DMS53 (cell line): ENCODE measurements at regions not wholly inside any gene's neighbourhood (a gene's known extent, or its start where the extent isn't known, plus 50 kb on each side); places are given as distances from the start of the nearest gene placed in this dataset.

Experiments
- DNase-seq: peaks from one replicate; lab custom pipeline; 2025; lab: John Stamatoyannopoulos, UW

- no peak for DNase-seq
Observed at GRCh38 chr14:44712024-44712815, 205.1 kb upstream of the FSCB start.

GRCh38 chr14:44701563-44702263 lies 194.6 kb upstream of the FSCB start:
- no peak for DNase-seq

GRCh38 chr14:44700694-44701093 lies 193.6 kb upstream of the FSCB start:
- no peak for DNase-seq

DNA sequence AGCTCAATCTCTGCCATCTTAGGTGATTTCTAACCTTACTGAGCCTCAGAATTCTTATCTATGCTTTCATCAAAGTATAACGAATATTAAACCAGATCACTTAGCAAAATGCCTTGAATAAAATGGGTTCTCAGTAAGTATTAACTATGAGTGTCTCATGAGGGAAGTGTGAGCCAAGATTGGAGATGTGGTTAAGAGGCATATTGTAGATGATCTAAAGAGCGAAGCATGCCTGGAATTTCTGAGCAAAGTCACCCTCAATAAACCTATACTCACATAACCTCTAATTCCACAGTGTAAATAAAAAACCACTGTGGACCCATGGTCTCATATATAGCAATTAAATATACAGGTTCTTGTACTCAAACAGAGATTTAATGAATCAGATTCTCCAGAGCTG lies 193.1 kb upstream of the FSCB start:
- no peak for DNase-seq

- DNase-seq, result no peak
Observed at GRCh38 chr14:44699391-44699790, 192.3 kb upstream of the FSCB start.

DNA sequence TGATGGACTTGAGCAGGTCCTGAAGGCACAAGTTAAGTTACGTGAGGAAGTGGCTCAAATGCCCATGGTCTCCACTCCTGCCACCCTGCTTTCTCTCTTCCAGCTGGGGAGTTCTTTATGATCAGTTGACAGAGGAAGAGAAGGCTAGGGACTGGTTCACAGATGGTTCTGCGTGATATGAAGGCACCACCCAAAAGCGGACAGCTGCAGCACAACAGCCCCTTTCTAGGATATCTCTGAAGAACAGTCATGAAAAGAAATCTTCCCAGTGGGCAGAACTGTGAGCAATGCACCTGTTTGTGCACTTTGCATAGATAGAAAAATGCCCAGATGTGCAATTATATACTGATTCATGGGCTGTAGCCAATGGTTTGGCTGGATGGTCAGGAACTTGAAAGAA lies 162.4 kb upstream of the FSCB start:
- no peak for DNase-seq

DNA sequence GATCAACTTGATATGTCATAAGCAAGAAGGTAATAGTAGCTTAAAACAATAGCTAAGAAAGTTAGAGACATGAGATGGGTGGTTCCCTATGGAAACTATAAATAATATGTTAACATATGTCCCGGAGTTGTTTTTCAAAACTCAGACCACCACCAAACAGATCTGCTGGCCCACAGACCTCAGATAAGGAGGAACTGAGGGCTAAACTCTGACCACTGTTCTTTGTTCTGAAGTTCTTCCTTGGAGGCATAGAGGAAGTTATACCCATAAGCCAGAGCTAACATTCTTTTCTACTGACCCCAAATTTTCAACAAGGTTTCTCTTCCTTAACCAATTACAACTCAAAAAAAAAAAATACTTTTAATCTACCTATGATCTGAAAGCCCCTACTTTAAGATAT lies 156.1 kb upstream of the FSCB start:
- DNase-seq, result no peak

- DNase-seq, result peak; percentile 14
Observed at GRCh38 chr14:44662250-44662891, 155.3 kb upstream of the FSCB start.

DNA sequence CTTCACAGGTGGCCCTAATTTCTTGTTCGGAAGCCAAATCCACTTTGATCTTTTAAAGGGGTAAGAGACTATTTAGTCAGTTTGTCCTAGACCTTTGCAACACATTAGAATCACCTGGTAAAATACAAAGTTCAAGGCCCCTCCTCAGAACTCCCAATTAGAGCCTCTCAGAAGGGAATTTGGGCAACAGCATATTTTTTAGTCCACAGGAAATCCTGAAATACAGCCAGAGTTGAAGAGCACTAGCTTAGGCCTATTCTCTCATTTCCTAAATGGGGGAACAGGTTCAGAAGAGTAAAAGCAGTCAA lies 151.3 kb upstream of the FSCB start:
- no peak for DNase-seq

DNA sequence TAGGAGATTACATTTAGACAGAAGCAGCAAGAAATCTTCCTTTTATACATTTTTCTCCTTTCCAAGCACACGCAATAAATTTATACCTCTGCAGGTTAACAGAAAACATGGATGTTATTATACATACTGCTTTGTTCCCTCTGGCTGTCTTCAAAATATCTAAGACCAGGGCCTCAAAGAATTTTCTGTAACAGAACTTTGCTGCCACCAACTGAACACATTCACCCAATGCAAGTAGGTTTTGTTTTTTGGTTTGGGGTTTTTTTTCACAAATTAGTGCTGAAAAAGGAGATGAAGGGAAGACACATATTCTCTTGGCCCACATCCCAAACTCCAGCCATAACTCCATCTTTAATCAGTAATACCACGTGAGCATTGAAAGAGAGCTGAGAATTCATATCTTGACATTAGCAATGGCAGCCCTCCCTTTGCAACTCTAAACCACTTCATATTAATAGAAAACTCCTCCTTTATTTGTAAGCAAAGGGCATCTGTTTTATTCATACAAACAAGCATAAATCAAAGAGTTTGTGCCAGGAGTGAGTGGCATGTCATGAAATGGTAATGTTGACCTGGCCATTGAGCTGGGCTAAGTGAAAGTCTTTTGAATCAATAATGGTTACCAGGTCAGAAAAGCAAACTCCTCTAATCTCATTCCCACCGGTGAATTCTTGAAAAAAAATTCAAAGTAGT lies 150.8 kb upstream of the FSCB start:
- peak; percentile 58 for DNase-seq

DNA sequence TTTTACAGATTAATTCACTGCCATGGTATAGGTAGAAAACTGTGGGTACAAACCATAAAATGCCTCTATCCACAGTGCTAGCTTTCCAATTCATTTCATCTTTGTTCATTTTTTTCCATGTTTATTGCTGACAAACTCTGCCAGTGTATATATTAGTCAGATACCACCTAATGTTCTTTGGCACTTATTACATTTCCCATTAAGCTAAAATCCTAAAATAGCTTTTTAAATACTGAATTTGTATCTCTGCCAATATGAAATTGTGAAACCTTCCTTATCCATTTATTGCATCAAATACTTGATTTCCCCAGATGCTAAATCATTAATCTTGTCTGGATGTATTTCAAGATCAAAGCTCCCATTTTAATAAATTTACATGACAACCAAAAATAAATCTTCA lies 150.1 kb upstream of the FSCB start:
- DNase-seq, result no peak

- no peak for DNase-seq
Observed at GRCh38 chr14:44654591-44654990, 147.5 kb upstream of the FSCB start.

- no peak for DNase-seq
Observed at GRCh38 chr14:44653641-44654040, 146.6 kb upstream of the FSCB start.

DNA sequence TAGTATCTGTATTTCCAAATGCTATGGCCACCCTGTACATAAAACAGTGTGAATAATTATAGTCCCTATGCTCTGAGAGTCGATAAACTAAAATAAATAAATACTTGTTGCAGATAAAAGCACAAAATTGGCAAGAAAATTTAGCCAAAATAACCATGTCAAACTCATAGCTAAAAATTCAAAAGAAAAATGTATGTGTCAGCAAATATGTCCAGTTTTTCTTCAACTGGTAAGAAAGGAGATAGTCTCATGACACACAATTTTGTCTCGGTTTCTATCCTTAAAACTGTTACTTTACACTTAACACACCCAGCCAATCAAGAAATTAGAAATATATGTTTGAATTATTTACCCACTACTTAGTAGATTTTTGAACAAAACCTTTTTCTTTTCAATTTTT lies 145.6 kb upstream of the FSCB start:
- no peak for DNase-seq

DNA sequence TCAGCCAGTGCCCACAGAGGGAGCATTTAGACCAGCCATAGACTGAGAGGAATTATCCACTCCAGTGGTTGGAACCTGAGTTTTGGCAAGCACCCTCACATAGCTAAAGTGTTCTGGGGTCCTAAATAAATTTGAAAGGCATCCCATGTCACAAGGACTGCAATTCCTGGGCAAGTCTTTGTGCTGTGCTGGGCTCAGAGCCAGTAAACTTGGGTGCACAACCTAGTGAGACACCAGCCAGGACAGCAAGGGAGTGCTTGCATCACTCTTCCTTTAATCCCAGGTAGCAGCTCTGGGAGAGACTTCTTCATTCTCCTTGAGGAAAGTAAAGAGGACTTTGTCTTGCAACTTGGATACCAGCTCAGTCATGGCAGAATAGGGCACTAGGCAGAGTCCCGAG lies 142.0 kb upstream of the FSCB start:
- DNase-seq, result no peak

DNA sequence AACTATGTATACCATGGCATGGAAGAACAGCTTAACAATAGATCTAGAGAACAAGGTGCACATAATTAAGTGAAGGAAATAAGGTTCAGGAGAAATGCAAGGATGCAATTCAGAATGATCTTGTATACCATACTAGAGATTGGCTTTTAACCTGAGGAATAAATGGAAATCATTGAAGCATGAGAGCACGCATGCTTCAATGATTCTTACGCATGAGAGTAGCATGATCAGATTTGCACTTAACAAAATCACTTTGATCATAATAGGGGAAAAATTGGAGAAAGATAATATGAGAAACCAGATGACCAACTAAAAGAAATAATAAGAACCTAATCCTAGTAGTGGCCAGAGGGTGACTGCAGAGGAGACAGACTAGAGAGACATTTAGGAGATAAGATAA lies 133.3 kb upstream of the FSCB start:
- DNase-seq, result no peak

DNA sequence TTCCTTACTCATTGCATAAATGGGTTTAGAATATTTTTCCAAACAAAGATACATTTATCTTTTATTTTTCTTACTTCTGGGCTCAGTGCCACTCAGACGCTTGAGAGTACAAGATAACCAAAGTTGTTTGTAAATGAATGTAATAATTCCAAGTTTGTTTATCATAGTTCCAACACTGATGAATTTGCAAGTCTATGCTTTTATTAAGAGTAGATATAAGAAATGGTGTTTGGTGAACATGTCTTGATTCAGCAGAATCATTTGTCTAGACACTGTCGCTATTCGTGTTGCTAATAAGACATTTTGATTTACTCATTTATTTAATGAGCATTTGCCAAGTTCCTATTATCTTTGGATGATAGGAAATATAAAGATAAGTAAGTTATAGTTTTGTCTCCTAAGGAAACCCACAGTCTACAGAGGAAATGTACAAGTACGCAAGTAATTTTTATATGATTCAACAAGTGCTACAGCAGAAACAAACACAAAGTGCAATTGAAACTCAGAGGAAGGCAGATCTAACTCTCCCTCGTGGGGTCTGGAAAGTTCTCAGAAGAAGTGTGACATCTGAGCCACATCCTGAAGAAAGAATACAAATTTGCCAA lies 132.8 kb upstream of the FSCB start:
- DNase-seq, result no peak

DNA sequence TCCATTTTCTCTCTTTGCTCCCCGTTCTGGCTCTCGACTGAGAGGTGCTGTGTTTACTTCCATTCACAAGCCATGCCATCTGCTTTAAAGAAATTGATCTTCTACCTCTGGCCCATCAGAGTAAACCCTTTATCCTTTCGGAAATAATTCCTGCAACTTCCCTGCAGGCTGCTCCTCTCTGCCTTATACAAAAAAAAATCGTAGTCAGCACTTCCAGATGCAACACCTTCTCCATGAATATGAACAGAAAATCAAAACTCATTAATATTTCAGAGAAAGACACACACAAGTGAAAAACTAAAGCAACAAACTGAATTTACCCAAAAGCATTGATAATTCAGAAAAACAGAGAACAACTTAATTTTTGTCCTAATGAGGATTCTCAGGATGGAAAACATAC lies 127.6 kb upstream of the FSCB start:
- no peak for DNase-seq

- DNase-seq, result peak; percentile 86
Observed at GRCh38 chr14:44626423-44626822, 119.3 kb upstream of the FSCB start.

- peak; percentile 23 for DNase-seq
Observed at GRCh38 chr14:44625098-44625497, 118.0 kb upstream of the FSCB start.

DNA sequence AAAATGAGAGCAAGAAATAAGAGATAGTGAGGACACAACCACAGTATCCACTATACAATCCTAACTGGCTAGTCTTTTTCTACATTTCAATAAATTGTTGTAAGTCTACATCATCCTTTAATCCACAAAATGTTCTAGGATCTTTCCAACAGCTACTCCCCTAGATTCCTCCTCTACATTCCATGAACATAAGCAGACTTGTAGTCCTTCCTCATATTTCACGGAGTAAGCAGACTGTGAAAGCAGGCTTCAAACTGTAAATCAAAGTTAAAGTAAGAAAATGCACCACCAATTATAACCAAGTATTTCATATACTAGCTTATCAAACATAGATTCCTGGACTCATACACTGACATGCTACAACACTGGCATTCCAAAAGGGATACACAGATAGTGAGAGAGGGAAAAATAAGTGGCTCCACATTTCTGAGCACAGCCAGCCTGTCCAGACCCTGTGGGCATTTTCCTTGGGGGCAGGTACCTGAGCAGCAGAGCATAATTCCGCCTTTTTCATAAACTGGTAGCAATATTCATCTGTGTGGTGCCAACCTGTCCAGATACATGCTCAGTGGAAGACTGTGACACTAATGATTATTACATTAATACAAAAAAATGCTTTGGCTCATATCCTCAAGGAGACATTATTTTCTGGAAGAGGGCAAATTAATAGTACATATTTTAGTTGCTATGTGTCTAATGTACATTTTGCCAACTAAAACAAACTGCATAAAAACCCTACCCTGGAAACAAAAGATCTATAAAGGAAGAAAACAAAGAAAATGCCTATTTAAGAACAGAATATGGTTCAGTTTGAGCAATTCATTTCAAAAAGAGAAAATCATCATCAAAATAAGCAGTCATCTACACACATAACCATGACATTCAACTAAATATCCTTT lies 113.3 kb upstream of the FSCB start:
- no peak for DNase-seq
